GM23338 (cell line): ENCODE measurements at regions not wholly inside any gene's neighbourhood (a gene's known extent, or its start where the extent isn't known, plus 50 kb on each side); places are given as distances from the start of the nearest gene placed in this dataset.

Experiments used
- ATAC-seq: fragments of 200-7000 bp; cut with Tn5 transposase; 3 replicates; pipeline ENCODE4 v1.9.1; 2020
- DNase-seq: peaks from one replicate; pipeline ENCODE4 v3.0.0-alpha.2; 2015; ENCODE audit warnings: low spot score
- H2AFZ ChIP-seq: fragments of 200-600 bp; sonication (generic); 2 replicates; pipeline ENCODE4 v1.8.0; 2016; ENCODE audit warnings: antibody characterized with exemption, mild to moderate bottlenecking, moderate library complexity
- H3F3A ChIP-seq: fragments of 200-600 bp; sonication (generic); replicated peaks from 2 replicates; pipeline ENCODE4 v1.8.0; 2017; ENCODE audit warnings: antibody characterized with exemption, mixed run types, low read depth
- H3K27ac ChIP-seq: fragments of 200-600 bp; sonication (generic); 2 replicates; pipeline ENCODE4 v1.6.1; 2016; ENCODE audit warnings: low read depth
- H3K27me3 ChIP-seq: fragments of 200-600 bp; sonication (generic); 2 replicates; pipeline ENCODE4 v1.8.0; 2016; ENCODE audit warnings: mild to moderate bottlenecking, mixed run types, moderate library complexity; ENCODE audit not compliant: insufficient read depth
- H3K36me3 ChIP-seq: fragments of 200-600 bp; sonication (generic); 2 replicates; pipeline ENCODE4 v1.8.0; 2016; ENCODE audit warnings: mild to moderate bottlenecking; ENCODE audit not compliant: insufficient read depth
- H3K4me1 ChIP-seq: fragments of 200-600 bp; sonication (generic); 2 replicates; pipeline ENCODE4 v1.8.0; 2016; ENCODE audit warnings: mild to moderate bottlenecking, moderate library complexity; ENCODE audit not compliant: insufficient read depth
- H3K4me2 ChIP-seq: fragments of 200-600 bp; sonication (generic); 2 replicates; pipeline ENCODE4 v1.7.1; 2017; ENCODE audit warnings: mixed run types
- H3K4me3 ChIP-seq: fragments of 200-600 bp; sonication (generic); 2 replicates; pipeline ENCODE4 v1.6.1; 2016; ENCODE audit warnings: mixed run types
- H3K79me2 ChIP-seq: fragments of 200-600 bp; sonication (generic); replicated peaks from 2 replicates; pipeline ENCODE4 v1.8.0; 2017; ENCODE audit warnings: mild to moderate bottlenecking; ENCODE audit not compliant: insufficient read depth
- H3K9me2 ChIP-seq: fragments of 200-600 bp; sonication (generic); 2 replicates; pipeline ENCODE4 v1.8.0; 2017; ENCODE audit not compliant: insufficient read depth
- H4K20me1 ChIP-seq: fragments of 200-600 bp; sonication (generic); replicated peaks from 2 replicates; pipeline ENCODE4 v1.8.0; 2017; ENCODE audit warnings: mild to moderate bottlenecking; ENCODE audit not compliant: insufficient read depth
- H3K27ac Mint-ChIP-seq: 2 replicates; pipeline ENCODE4 v1.8.0; 2020; ENCODE audit warnings: inconsistent platforms, mild to moderate bottlenecking, moderate library complexity, mixed read lengths
- H3K27me3 Mint-ChIP-seq: 3 replicates; pipeline ENCODE4 v1.8.0; 2022; ENCODE audit warnings: low read depth, mild to moderate bottlenecking, moderate library complexity, mixed read lengths, inconsistent platforms; ENCODE audit not compliant: insufficient read depth, poor library complexity
- H3K36me3 Mint-ChIP-seq: 3 replicates; pipeline ENCODE4 v1.8.0; 2021; ENCODE audit warnings: low read depth, mild to moderate bottlenecking, inconsistent platforms, moderate library complexity, mixed read lengths
- H3K4me1 Mint-ChIP-seq: 3 replicates; pipeline ENCODE4 v1.8.0; 2020; ENCODE audit warnings: mild to moderate bottlenecking, inconsistent platforms, mixed read lengths
- H3K4me3 Mint-ChIP-seq: 3 replicates; pipeline ENCODE4 v1.8.0; 2021; ENCODE audit warnings: moderate library complexity, mild to moderate bottlenecking, inconsistent platforms, mixed read lengths
- H3K9me3 Mint-ChIP-seq: 3 replicates; pipeline ENCODE4 v1.8.0; 2020; ENCODE audit warnings: moderate library complexity, mild to moderate bottlenecking, inconsistent platforms, mixed read lengths
- CREB1 ChIP-seq: fragments of 250-450 bp; sonication (Bioruptor Pico); IDR thresholded peaks from 2 replicates; pipeline ENCODE4 v1.5.0; 2020; ENCODE audit warnings: low read depth, mild to moderate bottlenecking, moderate library complexity
- EZH2 ChIP-seq: fragments of 200-600 bp; sonication (generic); IDR thresholded peaks from one replicate; pipeline ENCODE4 v1.8.0; 2017; ENCODE audit warnings: antibody characterized with exemption, mild to moderate bottlenecking, low read depth; ENCODE audit not compliant: unreplicated experiment
- EZH2phosphoT487 ChIP-seq: fragments of 200-600 bp; sonication (generic); IDR thresholded peaks from one replicate; pipeline ENCODE4 v1.8.1; 2018; ENCODE audit warnings: antibody characterized with exemption; ENCODE audit not compliant: unreplicated experiment
- JUNB ChIP-seq: IDR thresholded peaks from one replicate; pipeline ENCODE4 v1.6.1; 2016; ENCODE audit warnings: antibody characterized with exemption; ENCODE audit not compliant: unreplicated experiment
- NANOG ChIP-seq: IDR thresholded peaks from 2 replicates; pipeline ENCODE4 v1.6.1; 2016; ENCODE audit warnings: antibody characterized with exemption, borderline replicate concordance
- POLR2AphosphoS5 ChIP-seq: IDR thresholded peaks from 2 replicates; pipeline ENCODE4 v1.6.1; 2016; ENCODE audit warnings: antibody characterized with exemption, low read depth
- STAT1 ChIP-seq: IDR thresholded peaks from one replicate; pipeline ENCODE4 v1.6.1; 2016; ENCODE audit warnings: antibody characterized with exemption; ENCODE audit not compliant: unreplicated experiment
- ZNF114 ChIP-seq: fragments of 250-450 bp; sonication (Bioruptor Pico); IDR thresholded peaks from 2 replicates; pipeline ENCODE4 v1.5.0; 2020; ENCODE audit warnings: mild to moderate bottlenecking, moderate library complexity
- ZNF331 ChIP-seq: fragments of 250-450 bp; sonication (Bioruptor Pico); IDR thresholded peaks from 2 replicates; pipeline ENCODE4 v1.5.0; 2020; ENCODE audit warnings: low read depth, mild to moderate bottlenecking, moderate library complexity
- TF ChIP-seq, protein P1 (sequence below): fragments of 250-450 bp; sonication (Bioruptor Pico); IDR thresholded peaks from 2 replicates; pipeline ENCODE4 v1.5.0; 2020; ENCODE audit warnings: mild to moderate bottlenecking, moderate library complexity
- TF ChIP-seq, protein P2 (sequence below): IDR thresholded peaks from one replicate; pipeline ENCODE4 v1.6.1; 2018; ENCODE audit warnings: antibody characterized with exemption; ENCODE audit not compliant: unreplicated experiment
- TF ChIP-seq, protein P3 (sequence below), 2 experiments: fragments of 200-600 bp in 1 of 2; sonication (generic) in 1 of 2; conservative IDR thresholded peaks; 2 replicates each; pipeline versions ENCODE4 v1.5.1 to v1.6.1; 2016 to 2017; ENCODE audit warnings: antibody characterized with exemption in 2 of 2, low read depth in 2 of 2, mild to moderate bottlenecking in 2 of 2, moderate library complexity in 1 of 2
- TF ChIP-seq, protein P4 (sequence below): IDR thresholded peaks from 2 replicates; pipeline ENCODE4 v1.6.1; 2016; ENCODE audit warnings: antibody characterized with exemption

DNA sequence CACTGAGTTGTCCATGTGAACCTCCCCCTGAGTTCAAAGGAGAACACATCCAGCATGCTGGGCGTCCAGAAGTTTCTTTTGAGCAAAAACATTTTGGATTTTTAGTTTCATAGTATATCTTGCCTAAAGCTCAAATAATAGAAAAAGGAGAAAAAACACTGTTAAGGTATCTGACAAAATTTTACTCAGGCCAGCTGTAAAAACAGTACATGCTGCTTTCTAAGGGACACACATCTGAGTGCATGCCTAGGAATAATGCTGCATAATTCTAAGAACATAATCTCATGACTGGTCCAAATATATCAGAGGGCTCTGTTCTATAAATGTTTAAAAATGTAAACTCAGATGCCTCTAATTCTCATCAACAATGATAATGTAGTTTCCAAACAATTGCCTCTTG lies 561.3 kb upstream of the INTU start:
- Mint-ChIP-seq H3K4me3 (no peak overlapping the region), H3K9me3 (peaks cover 6% of the 10 kb centered on the region; the same call in 2 of the 3 replicates), H3K27ac (no peak overlapping the region), H3K4me1 (peaks cover 15% of the 10 kb centered on the region), H3K27me3 (no peaks in the 10 kb centered on the region), H3K36me3 (no peaks in the 10 kb centered on the region; the same call in 1 of the 3 replicates)
- Histone ChIP-seq H3K9me2 (0 out of 2 replicates have a peak, but pooled peaks cover 6% of the 10 kb centered on the region), H3K4me3 (no peak overlapping the region), H2AFZ (no peak overlapping the region), H3K79me2 (no peaks in the 10 kb centered on the region), H3F3A (no peaks in the 10 kb centered on the region), H4K20me1 (no peaks in the 10 kb centered on the region), H3K27ac (no peak overlapping the region), H3K36me3 (no peaks in the 10 kb centered on the region), H3K4me1 (peaks cover 17% of the 10 kb centered on the region), H3K27me3 (no peaks in the 10 kb centered on the region), H3K4me2 (no peak overlapping the region)
- TF ChIP-seq STAT1, result no peak
- TF ChIP-seq JUNB, result no peak
- TF ChIP-seq POLR2AphosphoS5, result no peak
- TF ChIP-seq, protein P1, sequence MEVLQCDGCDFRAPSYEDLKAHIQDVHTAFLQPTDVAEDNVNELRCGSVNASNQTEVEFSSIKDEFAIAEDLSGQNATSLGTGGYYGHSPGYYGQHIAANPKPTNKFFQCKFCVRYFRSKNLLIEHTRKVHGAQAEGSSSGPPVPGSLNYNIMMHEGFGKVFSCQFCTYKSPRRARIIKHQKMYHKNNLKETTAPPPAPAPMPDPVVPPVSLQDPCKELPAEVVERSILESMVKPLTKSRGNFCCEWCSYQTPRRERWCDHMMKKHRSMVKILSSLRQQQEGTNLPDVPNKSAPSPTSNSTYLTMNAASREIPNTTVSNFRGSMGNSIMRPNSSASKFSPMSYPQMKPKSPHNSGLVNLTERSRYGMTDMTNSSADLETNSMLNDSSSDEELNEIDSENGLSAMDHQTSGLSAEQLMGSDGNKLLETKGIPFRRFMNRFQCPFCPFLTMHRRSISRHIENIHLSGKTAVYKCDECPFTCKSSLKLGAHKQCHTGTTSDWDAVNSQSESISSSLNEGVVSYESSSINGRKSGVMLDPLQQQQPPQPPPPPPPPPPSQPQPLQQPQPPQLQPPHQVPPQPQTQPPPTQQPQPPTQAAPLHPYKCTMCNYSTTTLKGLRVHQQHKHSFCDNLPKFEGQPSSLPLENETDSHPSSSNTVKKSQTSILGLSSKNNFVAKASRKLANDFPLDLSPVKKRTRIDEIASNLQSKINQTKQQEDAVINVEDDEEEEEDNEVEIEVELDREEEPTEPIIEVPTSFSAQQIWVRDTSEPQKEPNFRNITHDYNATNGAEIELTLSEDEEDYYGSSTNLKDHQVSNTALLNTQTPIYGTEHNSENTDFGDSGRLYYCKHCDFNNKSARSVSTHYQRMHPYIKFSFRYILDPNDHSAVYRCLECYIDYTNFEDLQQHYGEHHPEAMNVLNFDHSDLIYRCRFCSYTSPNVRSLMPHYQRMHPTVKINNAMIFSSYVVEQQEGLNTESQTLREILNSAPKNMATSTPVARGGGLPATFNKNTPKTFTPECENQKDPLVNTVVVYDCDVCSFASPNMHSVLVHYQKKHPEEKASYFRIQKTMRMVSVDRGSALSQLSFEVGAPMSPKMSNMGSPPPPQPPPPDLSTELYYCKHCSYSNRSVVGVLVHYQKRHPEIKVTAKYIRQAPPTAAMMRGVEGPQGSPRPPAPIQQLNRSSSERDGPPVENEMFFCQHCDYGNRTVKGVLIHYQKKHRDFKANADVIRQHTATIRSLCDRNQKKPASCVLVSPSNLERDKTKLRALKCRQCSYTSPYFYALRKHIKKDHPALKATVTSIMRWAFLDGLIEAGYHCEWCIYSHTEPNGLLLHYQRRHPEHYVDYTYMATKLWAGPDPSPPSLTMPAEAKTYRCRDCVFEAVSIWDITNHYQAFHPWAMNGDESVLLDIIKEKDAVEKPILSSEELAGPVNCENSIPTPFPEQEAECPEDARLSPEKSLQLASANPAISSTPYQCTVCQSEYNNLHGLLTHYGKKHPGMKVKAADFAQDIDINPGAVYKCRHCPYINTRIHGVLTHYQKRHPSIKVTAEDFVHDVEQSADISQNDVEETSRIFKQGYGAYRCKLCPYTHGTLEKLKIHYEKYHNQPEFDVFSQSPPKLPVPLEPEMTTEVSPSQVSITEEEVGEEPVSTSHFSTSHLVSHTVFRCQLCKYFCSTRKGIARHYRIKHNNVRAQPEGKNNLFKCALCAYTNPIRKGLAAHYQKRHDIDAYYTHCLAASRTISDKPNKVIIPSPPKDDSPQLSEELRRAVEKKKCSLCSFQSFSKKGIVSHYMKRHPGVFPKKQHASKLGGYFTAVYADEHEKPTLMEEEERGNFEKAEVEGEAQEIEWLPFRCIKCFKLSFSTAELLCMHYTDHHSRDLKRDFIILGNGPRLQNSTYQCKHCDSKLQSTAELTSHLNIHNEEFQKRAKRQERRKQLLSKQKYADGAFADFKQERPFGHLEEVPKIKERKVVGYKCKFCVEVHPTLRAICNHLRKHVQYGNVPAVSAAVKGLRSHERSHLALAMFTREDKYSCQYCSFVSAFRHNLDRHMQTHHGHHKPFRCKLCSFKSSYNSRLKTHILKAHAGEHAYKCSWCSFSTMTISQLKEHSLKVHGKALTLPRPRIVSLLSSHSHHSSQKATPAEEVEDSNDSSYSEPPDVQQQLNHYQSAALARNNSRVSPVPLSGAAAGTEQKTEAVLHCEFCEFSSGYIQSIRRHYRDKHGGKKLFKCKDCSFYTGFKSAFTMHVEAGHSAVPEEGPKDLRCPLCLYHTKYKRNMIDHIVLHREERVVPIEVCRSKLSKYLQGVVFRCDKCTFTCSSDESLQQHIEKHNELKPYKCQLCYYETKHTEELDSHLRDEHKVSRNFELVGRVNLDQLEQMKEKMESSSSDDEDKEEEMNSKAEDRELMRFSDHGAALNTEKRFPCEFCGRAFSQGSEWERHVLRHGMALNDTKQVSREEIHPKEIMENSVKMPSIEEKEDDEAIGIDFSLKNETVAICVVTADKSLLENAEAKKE, result no peak
- TF ChIP-seq ZNF114, result no peak
- no peak for TF ChIP-seq ZNF331 (CRISPR knock-in tag)
- TF ChIP-seq, protein P2, sequence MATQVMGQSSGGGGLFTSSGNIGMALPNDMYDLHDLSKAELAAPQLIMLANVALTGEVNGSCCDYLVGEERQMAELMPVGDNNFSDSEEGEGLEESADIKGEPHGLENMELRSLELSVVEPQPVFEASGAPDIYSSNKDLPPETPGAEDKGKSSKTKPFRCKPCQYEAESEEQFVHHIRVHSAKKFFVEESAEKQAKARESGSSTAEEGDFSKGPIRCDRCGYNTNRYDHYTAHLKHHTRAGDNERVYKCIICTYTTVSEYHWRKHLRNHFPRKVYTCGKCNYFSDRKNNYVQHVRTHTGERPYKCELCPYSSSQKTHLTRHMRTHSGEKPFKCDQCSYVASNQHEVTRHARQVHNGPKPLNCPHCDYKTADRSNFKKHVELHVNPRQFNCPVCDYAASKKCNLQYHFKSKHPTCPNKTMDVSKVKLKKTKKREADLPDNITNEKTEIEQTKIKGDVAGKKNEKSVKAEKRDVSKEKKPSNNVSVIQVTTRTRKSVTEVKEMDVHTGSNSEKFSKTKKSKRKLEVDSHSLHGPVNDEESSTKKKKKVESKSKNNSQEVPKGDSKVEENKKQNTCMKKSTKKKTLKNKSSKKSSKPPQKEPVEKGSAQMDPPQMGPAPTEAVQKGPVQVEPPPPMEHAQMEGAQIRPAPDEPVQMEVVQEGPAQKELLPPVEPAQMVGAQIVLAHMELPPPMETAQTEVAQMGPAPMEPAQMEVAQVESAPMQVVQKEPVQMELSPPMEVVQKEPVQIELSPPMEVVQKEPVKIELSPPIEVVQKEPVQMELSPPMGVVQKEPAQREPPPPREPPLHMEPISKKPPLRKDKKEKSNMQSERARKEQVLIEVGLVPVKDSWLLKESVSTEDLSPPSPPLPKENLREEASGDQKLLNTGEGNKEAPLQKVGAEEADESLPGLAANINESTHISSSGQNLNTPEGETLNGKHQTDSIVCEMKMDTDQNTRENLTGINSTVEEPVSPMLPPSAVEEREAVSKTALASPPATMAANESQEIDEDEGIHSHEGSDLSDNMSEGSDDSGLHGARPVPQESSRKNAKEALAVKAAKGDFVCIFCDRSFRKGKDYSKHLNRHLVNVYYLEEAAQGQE, result no peak
- no peak for TF ChIP-seq CREB1
- TF ChIP-seq, protein P3, sequence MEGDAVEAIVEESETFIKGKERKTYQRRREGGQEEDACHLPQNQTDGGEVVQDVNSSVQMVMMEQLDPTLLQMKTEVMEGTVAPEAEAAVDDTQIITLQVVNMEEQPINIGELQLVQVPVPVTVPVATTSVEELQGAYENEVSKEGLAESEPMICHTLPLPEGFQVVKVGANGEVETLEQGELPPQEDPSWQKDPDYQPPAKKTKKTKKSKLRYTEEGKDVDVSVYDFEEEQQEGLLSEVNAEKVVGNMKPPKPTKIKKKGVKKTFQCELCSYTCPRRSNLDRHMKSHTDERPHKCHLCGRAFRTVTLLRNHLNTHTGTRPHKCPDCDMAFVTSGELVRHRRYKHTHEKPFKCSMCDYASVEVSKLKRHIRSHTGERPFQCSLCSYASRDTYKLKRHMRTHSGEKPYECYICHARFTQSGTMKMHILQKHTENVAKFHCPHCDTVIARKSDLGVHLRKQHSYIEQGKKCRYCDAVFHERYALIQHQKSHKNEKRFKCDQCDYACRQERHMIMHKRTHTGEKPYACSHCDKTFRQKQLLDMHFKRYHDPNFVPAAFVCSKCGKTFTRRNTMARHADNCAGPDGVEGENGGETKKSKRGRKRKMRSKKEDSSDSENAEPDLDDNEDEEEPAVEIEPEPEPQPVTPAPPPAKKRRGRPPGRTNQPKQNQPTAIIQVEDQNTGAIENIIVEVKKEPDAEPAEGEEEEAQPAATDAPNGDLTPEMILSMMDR (conservative IDR thresholded peaks at IDR 0.05; ENCODE audit: low read depth in 2 of 2), result no peak
- TF ChIP-seq EZH2phosphoT487, result no peak
- TF ChIP-seq, protein P4, sequence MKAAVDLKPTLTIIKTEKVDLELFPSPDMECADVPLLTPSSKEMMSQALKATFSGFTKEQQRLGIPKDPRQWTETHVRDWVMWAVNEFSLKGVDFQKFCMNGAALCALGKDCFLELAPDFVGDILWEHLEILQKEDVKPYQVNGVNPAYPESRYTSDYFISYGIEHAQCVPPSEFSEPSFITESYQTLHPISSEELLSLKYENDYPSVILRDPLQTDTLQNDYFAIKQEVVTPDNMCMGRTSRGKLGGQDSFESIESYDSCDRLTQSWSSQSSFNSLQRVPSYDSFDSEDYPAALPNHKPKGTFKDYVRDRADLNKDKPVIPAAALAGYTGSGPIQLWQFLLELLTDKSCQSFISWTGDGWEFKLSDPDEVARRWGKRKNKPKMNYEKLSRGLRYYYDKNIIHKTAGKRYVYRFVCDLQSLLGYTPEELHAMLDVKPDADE, result no peak
- no peak for TF ChIP-seq EZH2
- TF ChIP-seq NANOG, result no peak
- DNase-seq (no peak), ATAC-seq (no peak)
